ENCODE measurements at regions not wholly inside any gene's neighbourhood (a gene's known extent, or its start where the extent isn't known, plus 50 kb on each side); places are given as distances from the start of the nearest gene placed in this dataset.

GRCh38 chr14:53606203-53606602 lies 350.4 kb downstream of the BMP4 start:
- DNase-seq, result no peak

DNA sequence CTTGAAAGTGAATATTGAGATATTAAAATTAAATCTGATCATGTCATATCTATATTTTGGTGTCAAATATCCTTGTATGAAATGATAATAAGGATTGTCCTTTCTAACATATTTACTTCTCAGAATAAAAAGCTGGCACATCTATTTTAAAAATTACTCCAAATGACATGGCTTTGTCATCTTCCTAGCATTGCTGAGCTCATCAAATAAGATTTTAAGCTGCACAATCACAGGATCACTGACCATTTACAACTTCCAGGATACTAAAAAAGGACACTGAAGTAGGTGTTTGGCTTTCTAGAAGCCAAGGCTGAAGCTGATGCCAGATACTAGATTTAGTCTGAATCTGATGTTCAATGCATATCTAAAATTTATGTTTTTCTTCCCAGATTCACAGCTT lies 351.1 kb downstream of the BMP4 start:
- no peak for DNase-seq

GRCh38 chr14:53603994-53604393 lies 352.6 kb downstream of the BMP4 start:
- DNase-seq, result no peak

GRCh38 chr14:53601409-53601808 lies 355.2 kb downstream of the BMP4 start:
- DNase-seq, result no peak

- no peak for DNase-seq
Measured at GRCh38 chr14:53599221-53599945, 357.2 kb downstream of the BMP4 start.

GRCh38 chr14:53596853-53597525 lies 359.6 kb downstream of the BMP4 start:
- no peak for DNase-seq

GRCh38 chr14:53591816-53592215 lies 364.8 kb downstream of the BMP4 start:
- no peak for DNase-seq

DNA sequence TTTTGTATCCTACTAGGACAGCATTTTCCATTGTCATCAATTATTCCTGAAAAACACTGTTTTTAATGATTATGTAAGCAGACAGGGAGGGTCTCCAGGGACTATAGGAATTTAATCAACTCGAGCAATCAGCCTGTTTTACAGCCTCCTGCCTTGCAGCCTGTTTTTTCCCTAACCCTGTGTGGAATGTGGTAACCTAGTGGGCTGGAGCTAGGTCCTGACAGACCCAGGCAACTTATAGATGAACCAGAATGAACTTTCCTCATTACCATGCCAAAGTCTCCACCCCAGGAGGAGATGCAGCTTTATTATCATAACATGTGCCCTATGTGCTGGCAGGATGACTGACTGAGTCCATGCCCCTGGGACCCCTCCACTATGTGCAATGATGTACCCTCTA lies 375.1 kb downstream of the BMP4 start:
- DNase-seq, result no peak

GRCh38 chr14:53571641-53572328 lies 384.8 kb downstream of the BMP4 start:
- no peak for DNase-seq

GRCh38 chr14:53570411-53571387 lies 385.9 kb downstream of the BMP4 start:
- no peak for DNase-seq

GRCh38 chr14:53569446-53569845 lies 387.2 kb downstream of the BMP4 start:
- no peak for DNase-seq

DNA sequence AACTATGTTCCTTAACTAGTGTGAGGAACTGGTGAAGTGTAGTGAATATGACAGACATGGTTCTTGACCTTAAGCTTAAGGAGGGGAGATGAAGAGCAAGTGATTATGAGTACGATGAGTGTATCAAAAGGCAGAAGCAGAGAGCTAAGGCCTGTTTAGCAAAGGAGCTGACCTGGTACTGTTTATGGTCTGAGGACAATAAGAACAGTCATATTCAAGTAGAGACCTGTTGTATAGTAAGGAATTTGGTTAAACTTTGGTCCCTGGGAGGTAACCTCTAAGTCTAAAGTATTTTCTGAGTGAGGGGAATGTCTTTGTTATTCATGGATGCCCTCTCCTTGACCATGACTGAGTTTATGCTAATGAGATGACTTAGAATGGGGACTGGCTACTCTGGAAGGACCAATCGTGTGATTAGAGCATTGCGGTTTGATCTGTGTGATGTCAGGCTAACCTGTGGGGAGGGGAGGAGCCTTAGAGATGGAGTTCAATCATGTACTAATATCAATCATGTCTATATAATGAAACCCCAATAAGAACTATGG lies 389.3 kb downstream of the BMP4 start:
- DNase-seq, result no peak

DNA sequence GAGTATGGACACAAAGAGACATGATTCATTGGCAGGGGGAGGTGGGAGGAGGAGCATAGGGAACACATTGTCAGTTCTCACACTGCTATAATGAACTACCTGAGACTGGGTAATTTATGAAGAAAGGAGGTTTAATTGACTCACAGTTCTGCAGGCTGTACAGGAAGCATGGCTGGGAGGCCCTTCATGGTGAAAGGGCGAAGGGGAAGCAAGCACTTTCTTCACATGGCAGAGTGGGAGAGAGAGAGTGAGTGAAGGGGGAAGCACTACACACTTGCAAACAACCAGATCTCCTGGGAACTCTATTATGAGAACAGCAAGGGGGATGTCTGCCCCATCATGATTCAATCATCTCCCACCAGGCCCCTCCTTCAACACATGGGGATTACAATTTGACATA lies 391.8 kb downstream of the BMP4 start:
- no peak for DNase-seq

GRCh38 chr14:53563628-53564027 lies 393.0 kb downstream of the BMP4 start:
- no peak for DNase-seq

DNA sequence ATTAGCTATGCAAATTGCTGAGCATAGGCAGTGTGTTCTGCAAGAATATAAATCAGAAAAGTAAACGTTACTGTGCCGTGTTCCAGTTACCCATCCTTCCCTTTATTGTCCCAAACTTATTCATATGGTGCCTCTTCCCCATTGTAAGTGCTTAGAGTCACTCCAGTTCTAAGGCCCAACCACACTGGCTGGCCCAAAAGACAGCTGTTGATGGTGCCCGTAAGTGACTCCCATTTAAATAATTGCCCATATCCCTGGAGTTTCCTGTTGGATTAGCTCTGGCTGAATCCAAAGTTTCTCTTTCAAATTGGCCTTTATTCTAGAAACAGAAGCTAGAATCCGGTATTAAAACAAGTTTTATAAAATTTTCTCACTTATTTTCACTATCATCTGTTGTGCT lies 400.1 kb upstream of the DDHD1 start:
- no peak for DNase-seq

- no peak for DNase-seq
Measured at GRCh38 chr14:53551862-53552261, 398.7 kb upstream of the DDHD1 start.

DNA sequence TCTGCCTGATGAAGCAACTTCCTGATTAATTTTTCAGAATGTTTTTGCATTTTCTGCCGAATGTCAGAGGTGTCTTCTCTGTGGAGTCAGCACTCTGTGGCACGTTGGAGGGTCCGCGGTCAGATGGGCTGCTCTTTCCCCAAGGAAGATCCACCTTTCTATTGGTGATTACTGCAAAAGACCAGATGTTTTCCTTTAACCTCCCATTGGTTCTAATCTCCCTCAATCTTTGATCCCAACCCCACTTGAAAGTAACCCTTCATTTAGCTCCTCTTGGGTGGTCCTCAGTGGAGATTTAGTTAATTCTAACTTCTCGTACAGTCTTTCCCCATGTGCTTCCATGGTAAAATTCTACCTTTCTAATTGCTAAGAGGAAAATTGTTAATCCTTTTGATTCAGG lies 397.7 kb upstream of the DDHD1 start:
- no peak for DNase-seq

GRCh38 chr14:53549956-53550355 lies 396.8 kb upstream of the DDHD1 start:
- no peak for DNase-seq

DNA sequence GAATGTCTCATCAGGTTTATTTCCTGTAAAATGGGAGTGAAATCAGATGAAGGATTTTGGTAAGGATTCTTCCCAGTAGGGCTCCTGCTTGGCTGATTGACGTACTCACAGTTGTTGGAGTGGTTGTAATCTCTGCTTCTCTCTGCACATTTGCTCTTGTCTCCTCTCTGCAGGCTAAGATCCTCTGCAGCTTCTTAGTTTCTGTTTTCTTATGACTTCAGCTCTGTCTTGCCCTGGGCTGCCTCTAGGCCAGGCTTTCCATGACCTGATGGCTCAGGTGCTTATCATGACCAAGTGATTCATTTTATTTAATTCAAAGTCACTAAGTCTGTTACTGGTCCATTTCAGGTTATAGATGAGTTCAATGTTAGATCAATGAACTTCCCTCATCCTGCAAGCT lies 394.5 kb upstream of the DDHD1 start:
- DNase-seq, result no peak

GRCh38 chr14:53545217-53545616 lies 392.1 kb upstream of the DDHD1 start:
- no peak for DNase-seq

DNA sequence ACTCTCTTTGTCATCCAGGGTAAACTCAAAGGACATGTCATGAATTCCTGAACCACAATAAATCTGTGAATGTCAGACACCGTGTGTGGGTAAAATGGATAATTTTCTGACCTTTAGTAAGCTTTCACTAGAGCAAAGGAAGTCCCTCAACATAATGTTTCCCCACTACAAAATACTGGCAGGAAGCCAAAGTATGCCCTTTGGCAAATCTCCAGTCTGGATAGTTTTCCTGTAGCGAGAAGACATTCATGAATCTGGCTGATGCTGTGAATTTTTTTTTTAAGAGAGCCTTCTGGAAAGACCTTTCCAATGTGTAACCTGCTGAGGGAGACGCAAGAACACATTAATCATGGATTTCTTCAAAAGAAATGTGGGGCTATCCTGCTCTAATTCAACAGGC lies 389.6 kb upstream of the DDHD1 start:
- DNase-seq, result no peak

- no peak for DNase-seq
Measured at GRCh38 chr14:53541411-53541810, 388.3 kb upstream of the DDHD1 start.

All from midbrain (tissue), 1 donor.